K562 (cell line): ENCODE measurements at regions not wholly inside any gene's neighbourhood (a gene's known extent, or its start where the extent isn't known, plus 50 kb on each side); places are given as distances from the start of the nearest gene placed in this dataset.

Experiments used
- ATAC-seq: fragments of 200-7000 bp; cut with Tn5 transposase; 3 replicates; pipeline ENCODE4 v1.9.1; 2020; ENCODE audit warnings: moderate library complexity
- BruUV-seq: library from RNA; stranded (reverse); fragments of 400-500 nt; replicated peaks from 2 replicates; lab custom pipeline; 2021; lab: Mats Ljungman, UMichigan
- CTCF ChIA-PET: fragments of 300-600 bp; formaldehyde crosslinking; extraction: SDS; loops from one replicate; lab custom pipeline; 2021; ENCODE audit warnings: low intra/inter-chr PET ratio; lab: Yijun Ruan, JAX
- POLR2A ChIA-PET: fragments of 300-600, 350-650 bp; sonication (Branson Sonifier 250); formaldehyde crosslinking; extraction: SDS; loops from one replicate; lab custom pipeline; 2021; ENCODE audit warnings: antibody characterized with exemption, inconsistent platforms; lab: Yijun Ruan, JAX
- DNase-seq, 4 experiments: peaks; one replicate each; pipeline versions ENCODE4 v3.0.0 to v3.0.0-alpha.2; 2011 to 2018; ENCODE audit warnings: low spot score in 3 of 4, mixed read lengths in 3 of 4; ENCODE audit errors: extremely low read depth in 1 of 4
- FAIRE-seq: peaks from 2 replicates; lab custom pipeline; 2011; peaks lifted over from hg19 to GRCh38; lab: Jason Lieb, UNC
- H2AFZ ChIP-seq: 2 replicates; pipeline ENCODE4 v1.6.0; 2011; ENCODE audit warnings: low read depth, low read length, control low read depth, inconsistent platforms
- H3K27ac ChIP-seq: fragments of 200-600 bp; 3 replicates; pipeline ENCODE4 v1.8.0; 2011; ENCODE audit warnings: low read depth, mild to moderate bottlenecking, control low read depth, inconsistent platforms, low read length, moderate library complexity, mixed read lengths; ENCODE audit errors: extremely low read depth
- H3K27me3 ChIP-seq, 2 experiments: fragments of 300-600 bp in 1 of 2; 2 replicates in 1 of 2; 3 replicates in 1 of 2; pipeline versions ENCODE4 v1.6.0 to v1.8.0; 2011; ENCODE audit warnings: inconsistent platforms in 2 of 2, low read length in 2 of 2, mild to moderate bottlenecking in 1 of 2, mixed read lengths in 1 of 2, moderate library complexity in 1 of 2; ENCODE audit not compliant: control insufficient read depth in 2 of 2, insufficient read depth in 2 of 2
- H3K36me3 ChIP-seq: fragments of 300-600 bp; 3 replicates; pipeline ENCODE4 v1.8.0; 2011; ENCODE audit warnings: mild to moderate bottlenecking, low read length, inconsistent platforms; ENCODE audit not compliant: control insufficient read depth, insufficient read depth
- H3K4me1 ChIP-seq, 2 experiments: fragments of 200-600 bp in 1 of 2; replicated peaks in 1 of 2; 2 replicates in 1 of 2; 3 replicates in 1 of 2; pipeline versions ENCODE4 v1.5.1 to v1.8.0; 2011; ENCODE audit warnings: inconsistent platforms in 2 of 2, low read length in 2 of 2, mild to moderate bottlenecking in 1 of 2, mixed read lengths in 1 of 2, moderate library complexity in 1 of 2; ENCODE audit not compliant: control insufficient read depth in 2 of 2, insufficient read depth in 2 of 2
- H3K4me2 ChIP-seq: 2 replicates; pipeline ENCODE4 v1.6.1; 2011; ENCODE audit warnings: low read length, control low read depth, inconsistent platforms, mixed read lengths; ENCODE audit not compliant: insufficient read depth
- H3K4me3 ChIP-seq: fragments of 200-600 bp; sonication (generic), shearing (Covaris generic); 2 replicates; pipeline ENCODE4 v1.5.1; 2016; ENCODE audit warnings: control low read depth, inconsistent platforms
- H3K79me2 ChIP-seq: fragments of 200-600 bp; 3 replicates; pipeline ENCODE4 v1.8.0; 2011; ENCODE audit warnings: low read length, inconsistent platforms; ENCODE audit not compliant: control insufficient read depth, insufficient read depth
- H3K9ac ChIP-seq, 2 experiments: 2 replicates each; pipeline versions ENCODE4 v1.6.0 to v1.6.1; 2011; ENCODE audit warnings: low read depth in 2 of 2, low read length in 2 of 2, control low read depth in 1 of 2, inconsistent platforms in 1 of 2, mild to moderate bottlenecking in 1 of 2, mixed read lengths in 1 of 2; ENCODE audit not compliant: insufficient read depth in 1 of 2
- H3K9me1 ChIP-seq: one replicate; pipeline ENCODE4 v1.6.0; 2011; ENCODE audit warnings: inconsistent platforms, mild to moderate bottlenecking, low read length, moderate library complexity; ENCODE audit not compliant: control insufficient read depth, insufficient read depth
- H3K9me3 ChIP-seq: replicated peaks from 2 replicates; pipeline ENCODE4 v1.5.1; 2011; ENCODE audit warnings: low read depth, low read length, inconsistent platforms; ENCODE audit not compliant: control insufficient read depth, insufficient read depth
- H4K20me1 ChIP-seq: replicated peaks from 2 replicates; pipeline ENCODE4 v1.6.1; 2011; ENCODE audit warnings: low read length, inconsistent platforms, mixed read lengths; ENCODE audit not compliant: control insufficient read depth, insufficient read depth
- CREB5 ChIP-seq: fragments of 250-450 bp; sonication (Bioruptor Pico); IDR thresholded peaks from 2 replicates; pipeline ENCODE4 v1.5.0; 2020; ENCODE audit warnings: mild to moderate bottlenecking
- ETS1 ChIP-seq: conservative IDR thresholded peaks from 2 replicates; pipeline ENCODE4 v1.6.1; 2011; ENCODE audit warnings: low read depth, mild to moderate bottlenecking, low read length; ENCODE audit not compliant: control insufficient read depth
- GABPB1 ChIP-seq: sonication (generic); formaldehyde crosslinking; IDR thresholded peaks from 2 replicates; pipeline ENCODE4 v1.8.0; 2022; ENCODE audit warnings: mild to moderate bottlenecking, missing genetic modification reagents
- HSF4 ChIP-seq: fragments of 250-450 bp; sonication (Bioruptor Pico); IDR thresholded peaks from 2 replicates; pipeline ENCODE4 v2.1.2; 2022; ENCODE audit warnings: mild to moderate bottlenecking, moderate library complexity, borderline replicate concordance
- KAT8 ChIP-seq: fragments of 450-650 bp; IDR thresholded peaks from 2 replicates; pipeline ENCODE4 v1.6.1; 2016; ENCODE audit warnings: low read depth, mild to moderate bottlenecking
- MYNN ChIP-seq, 2 experiments: sonication (generic); formaldehyde crosslinking in 1 of 2; IDR thresholded peaks; 2 replicates each; pipeline versions ENCODE4 v1.5.0 to v1.6.1; 2016 to 2020; ENCODE audit warnings: antibody characterized with exemption in 1 of 2, missing genetic modification reagents in 1 of 2
- NONO ChIP-seq, 2 experiments: fragments of 200-400 bp in 1 of 2; fragments of 450-650 bp in 1 of 2; formaldehyde crosslinking in 1 of 2; IDR thresholded peaks; 2 replicates each; pipeline ENCODE4 v1.6.1; 2017; ENCODE audit warnings: low read depth in 2 of 2, mild to moderate bottlenecking in 2 of 2, moderate library complexity in 2 of 2, low read length in 1 of 2
- POLR3G ChIP-seq: IDR thresholded peaks from 2 replicates; pipeline ENCODE4 v1.6.1; 2011; ENCODE audit not compliant: insufficient read length, insufficient replicate concordance; ENCODE audit errors: extremely low read depth
- PREB ChIP-seq: sonication (generic); formaldehyde crosslinking; IDR thresholded peaks from 2 replicates; pipeline ENCODE4 v1.8.1; 2023; ENCODE audit warnings: mild to moderate bottlenecking, missing genetic modification reagents
- RAD21 ChIP-seq, 2 experiments: fragments of 250-450 bp in 1 of 2; fragments of 450-650 bp in 1 of 2; sonication (Bioruptor Pico) in 1 of 2; formaldehyde crosslinking in 1 of 2; IDR thresholded peaks in 1 of 2; conservative IDR thresholded peaks in 1 of 2; 2 replicates each; pipeline versions ENCODE4 v1.4.0 to v1.8.0; 2020 to 2022; ENCODE audit warnings: mild to moderate bottlenecking in 2 of 2, moderate library complexity in 1 of 2
- RBM15 ChIP-seq: fragments of 200-400 bp; formaldehyde crosslinking; IDR thresholded peaks from 2 replicates; pipeline ENCODE4 v1.6.1; 2018; ENCODE audit warnings: mild to moderate bottlenecking, low read length, moderate library complexity; ENCODE audit not compliant: insufficient read depth
- RERE ChIP-seq: sonication (generic); formaldehyde crosslinking; IDR thresholded peaks from 2 replicates; pipeline ENCODE4 v1.8.0; 2023; ENCODE audit warnings: missing genetic modification reagents, mild to moderate bottlenecking, borderline replicate concordance
- STAT5B ChIP-seq: fragments of 250-450 bp; sonication (Bioruptor Pico); IDR thresholded peaks from 2 replicates; pipeline ENCODE4 v1.8.0; 2021; ENCODE audit warnings: mild to moderate bottlenecking, inconsistent platforms
- ZEB2 ChIP-seq: fragments of 450-650 bp; IDR thresholded peaks from 2 replicates; pipeline ENCODE4 v1.6.1; 2016
- WGBS: fragments of 100-300 bp; shearing (Covaris generic); methylation state at CpG from one replicate; pipeline ENCODE4 v1.1.6; 2016; ENCODE audit warnings: low coverage, mixed read lengths; ENCODE audit not compliant: insufficient coverage; ENCODE audit errors: missing lambda C conversion rate; 5-methylcytosine and 5-hydroxymethylcytosine counted together
- in situ Hi-C: fragments of 300-500 bp; cut with MboI; formaldehyde crosslinking; loops from 4 replicates; pipeline ENCODE4 v1.15.0; 2018; ENCODE audit warnings: inconsistent platforms, mixed read lengths
- intact Hi-C: fragments of 100-400 bp; cut with micrococcal nuclease; formaldehyde crosslinking; loops from 2 replicates; pipeline ENCODE4 v1.14.2; 2022

GRCh38 chr6:117761610-117762009 is 86.3 kb downstream of the NUS1 start:
- no peak overlapping the region for H2AFZ ChIP-seq
- ChIA-PET CTCF (no interaction called here), POLR2A (no interaction called here)
- no TSS peak for BruUV-seq
- 0% methylated on average over 2 of the region's 2 CpGs for WGBS
- no peaks in the 10 kb centered on the region for H3K4me1 ChIP-seq
- no peak for FAIRE-seq
- no peak overlapping the region for H3K9ac ChIP-seq
- H3K9me1 ChIP-seq, result no peaks in the 10 kb centered on the region
- no peak overlapping the region for H3K4me2 ChIP-seq
- H3K79me2 ChIP-seq, result no peaks in the 10 kb centered on the region
- no peak overlapping the region for H3K27ac ChIP-seq
- no peak overlapping the region for H3K4me3 ChIP-seq
- H3K9me3 ChIP-seq, result no peaks in the 10 kb centered on the region
- no peaks in the 10 kb centered on the region for H3K36me3 ChIP-seq
- intact Hi-C loops, result no loop called here
- no peak for DNase-seq
- in situ Hi-C loops, result no loop called here
- no peaks in the 10 kb centered on the region for H3K27me3 ChIP-seq
- no peaks in the 10 kb centered on the region for H4K20me1 ChIP-seq
- no peak for ATAC-seq
- TF ChIP-seq ZEB2 (no peak), RBM15 (no peak), RERE (CRISPR knock-in tag) (no peak), MYNN (IDR thresholded peaks at IDR 0.05) (no peak), MYNN (CRISPR knock-in tag; IDR thresholded peaks at IDR 0.05) (no peak), STAT5B (CRISPR knock-in tag) (no peak), GABPB1 (CRISPR knock-in tag) (no peak), CREB5 (no peak), RAD21 (CRISPR knock-in tag; conservative IDR thresholded peaks at IDR 0.05 in 1 of 2, IDR thresholded peaks at IDR 0.05 in 1 of 2) (no peak), PREB (CRISPR knock-in tag) (no peak), NONO (IDR thresholded peaks at IDR 0.05; ENCODE audit: low read depth in 2 of 2, low read length in 1 of 2) (no peak), KAT8 (no peak), HSF4 (CRISPR knock-in tag) (no peak), POLR3G (no peak), ETS1 (no peak)
